T-helper 2 cell treated with Interferon-gamma antibody and Interleukin-4, amounts not matched to agents 5 μg/mL and 100 μg/mL, for 36 hours (primary cell): ENCODE measurements at regions not wholly inside any gene's neighbourhood (a gene's known extent, or its start where the extent isn't known, plus 50 kb on each side); places are given as distances from the start of the nearest gene placed in this dataset.

ENCODE experiments used
- DNase-seq: peaks from one replicate; pipeline ENCODE4 v3.0.0; 2021; ENCODE audit warnings: low spot score
- H3K27ac Mint-ChIP-seq: one replicate; pipeline ENCODE4 v1.8.0; 2021; ENCODE audit warnings: mild to moderate bottlenecking, mixed read lengths
- H3K27me3 Mint-ChIP-seq: one replicate; pipeline ENCODE4 v1.8.0; 2021; ENCODE audit warnings: low read depth, mixed read lengths
- H3K36me3 Mint-ChIP-seq: one replicate; pipeline ENCODE4 v1.8.0; 2021; ENCODE audit warnings: low read depth, mixed read lengths
- H3K4me1 Mint-ChIP-seq: one replicate; pipeline ENCODE4 v1.8.0; 2021; ENCODE audit warnings: low read depth, mixed read lengths
- H3K4me3 Mint-ChIP-seq: one replicate; pipeline ENCODE4 v1.8.0; 2022; ENCODE audit warnings: mild to moderate bottlenecking, moderate library complexity, mixed read lengths
- H3K9me3 Mint-ChIP-seq: one replicate; pipeline ENCODE4 v1.8.0; 2021; ENCODE audit warnings: mixed read lengths

GRCh38 chr2:16035747-16036745 is 95.7 kb downstream of the MYCN start:
- DNase-seq, result no peak
- Mint-ChIP-seq H3K9me3 (no peaks in the 10 kb centered on the region), H3K27me3 (no peaks in the 10 kb centered on the region), H3K4me1 (no peaks in the 10 kb centered on the region), H3K36me3 (no peaks in the 10 kb centered on the region), H3K4me3 (no peak overlapping the region), H3K27ac (no peak overlapping the region)

- H3K27me3 Mint-ChIP-seq, result no peaks in the 10 kb centered on the region
- H3K9me3 Mint-ChIP-seq, result no peaks in the 10 kb centered on the region
- DNase-seq, result no peak
- H3K4me1 Mint-ChIP-seq, result no peaks in the 10 kb centered on the region
- no peaks in the 10 kb centered on the region for H3K36me3 Mint-ChIP-seq
- H3K4me3 Mint-ChIP-seq, result no peak overlapping the region
- H3K27ac Mint-ChIP-seq, result no peak overlapping the region
These were observed 94.8 kb downstream of the MYCN start for GRCh38 chr2:16034975-16035746.

- Mint-ChIP-seq H3K4me3 (no peak overlapping the region), H3K36me3 (no peaks in the 10 kb centered on the region), H3K27ac (no peak overlapping the region), H3K27me3 (no peaks in the 10 kb centered on the region), H3K9me3 (no peaks in the 10 kb centered on the region), H3K4me1 (no peaks in the 10 kb centered on the region)
- DNase-seq, result no peak
These were observed 94.0 kb downstream of the MYCN start for GRCh38 chr2:16034151-16034974.

DNA sequence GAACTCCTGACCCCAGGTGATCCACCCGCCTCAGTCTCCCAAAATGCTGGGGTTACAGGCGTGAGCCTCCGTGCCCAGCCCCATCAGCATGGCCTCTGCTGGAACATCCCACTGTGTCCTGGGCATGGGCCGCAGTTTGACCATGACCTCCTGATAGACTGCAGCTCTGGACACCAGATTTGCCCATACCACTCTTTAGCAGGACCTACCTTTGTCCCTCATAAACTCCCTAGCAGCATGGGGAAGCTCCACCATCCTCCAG is 92.6 kb downstream of the MYCN start:
- no peak overlapping the region for H3K4me3 Mint-ChIP-seq
- no peaks in the 10 kb centered on the region for H3K9me3 Mint-ChIP-seq
- H3K4me1 Mint-ChIP-seq, result no peaks in the 10 kb centered on the region
- no peak for DNase-seq
- no peaks in the 10 kb centered on the region for H3K36me3 Mint-ChIP-seq
- no peaks in the 10 kb centered on the region for H3K27me3 Mint-ChIP-seq
- H3K27ac Mint-ChIP-seq, result no peak overlapping the region

DNA sequence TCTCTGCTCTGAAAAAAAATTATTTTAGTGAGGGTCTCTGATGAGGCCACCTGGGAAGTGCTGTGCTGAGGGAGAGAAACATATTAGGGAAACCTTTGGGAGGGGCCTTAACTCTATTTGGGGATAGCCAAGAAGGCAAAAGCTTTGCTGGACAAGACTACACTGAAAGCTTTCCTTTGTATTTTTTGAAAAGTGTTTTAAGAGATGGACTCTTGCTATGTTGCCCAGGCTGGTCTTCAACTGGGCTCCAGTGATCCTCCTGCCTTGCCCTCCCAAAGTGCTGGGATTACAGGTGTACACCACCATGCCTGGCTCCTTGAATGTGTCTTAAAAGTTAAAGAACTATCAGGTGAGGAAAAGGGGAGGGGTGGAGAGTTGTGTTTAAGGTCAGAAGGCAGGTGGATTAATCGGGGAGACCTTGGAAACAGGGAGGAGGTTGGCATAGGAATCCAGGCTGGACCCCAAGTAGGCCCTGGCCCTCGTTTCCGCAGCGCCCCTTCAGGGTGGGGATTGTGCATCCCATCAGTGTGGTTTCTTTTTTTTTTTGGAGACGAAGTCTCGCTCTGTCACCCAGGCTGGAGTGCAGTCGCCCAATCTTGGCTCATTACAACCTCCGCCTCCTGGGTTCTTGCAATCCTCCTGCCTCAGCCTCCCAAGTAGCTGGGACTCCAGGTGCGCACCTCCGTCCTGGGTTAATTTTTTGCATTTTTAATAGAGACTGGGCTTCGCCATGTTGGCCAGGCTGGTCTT is 92.1 kb downstream of the MYCN start:
- Mint-ChIP-seq H3K9me3 (no peaks in the 10 kb centered on the region), H3K36me3 (no peaks in the 10 kb centered on the region), H3K4me3 (no peak overlapping the region), H3K27ac (no peak overlapping the region), H3K4me1 (no peaks in the 10 kb centered on the region), H3K27me3 (no peaks in the 10 kb centered on the region)
- no peak for DNase-seq

DNA sequence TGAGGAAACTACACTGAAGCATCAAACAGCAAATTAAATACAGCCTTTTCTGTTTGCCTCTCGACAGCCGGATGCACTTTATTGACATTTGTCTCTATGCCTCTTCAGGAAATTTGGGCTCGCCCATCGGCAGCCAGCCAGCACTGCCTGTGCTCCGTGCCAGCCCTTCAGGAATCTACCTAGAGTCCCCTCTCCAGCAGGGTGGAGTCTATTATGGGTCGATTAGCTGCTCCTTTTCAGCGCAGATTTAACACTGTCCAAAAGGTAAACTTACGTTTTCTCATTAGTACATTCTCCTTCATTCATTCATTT is 91.5 kb downstream of the MYCN start:
- no peak overlapping the region for H3K27ac Mint-ChIP-seq
- no peak for DNase-seq
- no peaks in the 10 kb centered on the region for H3K4me1 Mint-ChIP-seq
- H3K9me3 Mint-ChIP-seq, result no peaks in the 10 kb centered on the region
- no peaks in the 10 kb centered on the region for H3K36me3 Mint-ChIP-seq
- H3K27me3 Mint-ChIP-seq, result no peaks in the 10 kb centered on the region
- H3K4me3 Mint-ChIP-seq, result no peak overlapping the region

DNA sequence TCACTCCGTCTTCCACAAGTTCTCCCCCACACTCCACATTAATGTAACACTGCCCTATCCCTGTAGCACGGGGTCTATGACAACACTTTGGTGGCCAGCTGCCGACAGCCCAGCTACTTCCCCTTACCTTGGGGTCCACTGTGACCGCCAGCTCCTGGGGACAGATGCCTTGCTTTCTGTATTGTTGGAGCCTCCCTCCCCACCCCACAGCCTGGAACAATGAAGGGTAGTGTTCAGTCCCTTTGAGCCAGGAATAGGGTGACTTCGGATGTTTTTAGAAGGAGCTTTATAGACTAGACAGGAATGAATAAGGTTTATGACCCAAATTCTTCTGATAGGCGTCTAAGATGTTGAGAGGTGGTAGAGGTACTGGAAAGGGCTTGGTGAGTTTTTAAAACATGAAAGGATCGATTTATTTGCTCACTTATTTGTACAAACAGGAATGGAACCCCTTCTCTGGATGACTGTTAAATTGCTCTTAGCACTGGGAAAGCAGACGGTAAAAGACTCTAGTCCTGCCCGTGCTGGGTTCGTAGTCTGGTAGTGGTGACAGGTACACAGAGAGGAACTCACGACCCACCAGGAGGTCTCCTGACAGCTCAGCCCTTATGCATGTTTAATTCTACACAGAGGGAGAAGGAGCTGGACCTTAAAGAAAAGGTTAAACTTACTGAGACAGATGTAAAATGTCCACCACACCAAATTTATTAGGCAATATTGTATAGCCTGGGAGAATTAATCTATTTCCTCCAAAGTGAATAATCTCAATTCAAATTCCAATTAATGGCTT is 90.9 kb downstream of the MYCN start:
- Mint-ChIP-seq H3K27ac (no peak overlapping the region), H3K9me3 (no peaks in the 10 kb centered on the region), H3K4me1 (no peaks in the 10 kb centered on the region), H3K4me3 (no peak overlapping the region), H3K36me3 (no peaks in the 10 kb centered on the region), H3K27me3 (no peaks in the 10 kb centered on the region)
- DNase-seq, result no peak

- no peaks in the 10 kb centered on the region for H3K4me1 Mint-ChIP-seq
- no peaks in the 10 kb centered on the region for H3K36me3 Mint-ChIP-seq
- no peaks in the 10 kb centered on the region for H3K27me3 Mint-ChIP-seq
- H3K4me3 Mint-ChIP-seq, result no peak overlapping the region
- DNase-seq, result no peak
- no peaks in the 10 kb centered on the region for H3K9me3 Mint-ChIP-seq
- H3K27ac Mint-ChIP-seq, result no peak overlapping the region
These were observed 90.1 kb downstream of the MYCN start for GRCh38 chr2:16030206-16031057.

DNA sequence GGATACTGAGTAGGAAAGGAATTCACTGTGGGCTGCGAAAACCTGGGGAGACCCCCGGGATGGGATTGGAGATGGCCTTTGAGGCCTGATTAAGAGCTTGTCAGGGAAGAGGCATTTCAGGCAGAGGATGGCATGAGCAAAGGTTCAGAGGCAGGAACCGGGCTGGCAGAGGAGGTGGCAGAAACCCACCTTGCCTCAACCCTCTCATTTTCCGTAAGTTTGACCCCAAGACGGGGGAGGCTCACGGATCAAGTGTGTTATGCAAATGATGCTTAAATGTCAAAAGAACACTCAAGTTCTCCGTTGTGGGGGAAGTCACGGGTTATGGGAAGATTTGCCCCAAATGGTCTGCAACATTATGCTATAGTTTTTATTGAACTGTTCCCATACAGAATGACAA is 88.3 kb downstream of the MYCN start:
- H3K27me3 Mint-ChIP-seq, result no peaks in the 10 kb centered on the region
- no peak for DNase-seq
- H3K9me3 Mint-ChIP-seq, result no peaks in the 10 kb centered on the region
- H3K4me3 Mint-ChIP-seq, result no peak overlapping the region
- H3K36me3 Mint-ChIP-seq, result no peaks in the 10 kb centered on the region
- no peak overlapping the region for H3K27ac Mint-ChIP-seq
- H3K4me1 Mint-ChIP-seq, result no peaks in the 10 kb centered on the region

DNA sequence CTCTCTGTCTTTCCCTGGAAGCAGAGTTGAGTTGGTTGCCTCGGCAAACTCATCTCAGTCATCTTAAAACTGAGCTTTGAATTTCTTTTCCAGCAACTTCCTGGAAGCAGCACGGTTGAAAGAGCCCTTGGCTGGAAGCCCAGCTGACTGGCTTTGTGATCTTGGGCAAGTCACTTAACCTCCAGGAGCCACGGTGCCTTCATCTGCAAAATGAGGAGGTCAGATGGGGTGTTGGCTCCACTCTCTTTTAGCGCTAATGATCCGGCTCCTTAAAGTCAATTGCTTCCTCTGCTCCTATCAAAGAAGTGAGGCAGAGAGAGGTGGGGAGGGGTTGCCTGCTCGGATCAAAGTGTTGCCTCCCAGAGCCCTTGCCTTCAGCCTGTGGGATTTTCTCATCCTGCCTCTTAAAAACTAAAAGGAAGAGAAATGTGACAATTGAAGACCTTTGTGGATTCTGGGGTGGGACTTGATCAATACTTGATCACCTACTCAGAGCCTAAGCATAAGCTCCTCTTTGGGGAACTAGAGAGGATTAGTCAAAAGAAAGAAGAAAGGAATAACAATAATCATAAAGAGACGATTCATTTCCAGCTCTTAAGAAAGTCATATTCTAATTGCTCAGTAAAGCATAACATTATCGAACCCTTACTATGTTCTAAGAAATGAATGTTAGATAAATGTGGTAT is 86.6 kb downstream of the MYCN start:
- Mint-ChIP-seq H3K27me3 (no peaks in the 10 kb centered on the region), H3K36me3 (no peaks in the 10 kb centered on the region), H3K4me1 (no peaks in the 10 kb centered on the region), H3K4me3 (no peak overlapping the region), H3K27ac (no peak overlapping the region), H3K9me3 (no peaks in the 10 kb centered on the region)
- no peak for DNase-seq

- H3K36me3 Mint-ChIP-seq, result no peaks in the 10 kb centered on the region
- no peak overlapping the region for H3K4me3 Mint-ChIP-seq
These were observed 85.7 kb downstream of the MYCN start for GRCh38 chr2:16025876-16026640.

More at GRCh38 chr2:16025876-16026640, 85.7 kb downstream of the MYCN start:
- H3K4me1 Mint-ChIP-seq, result no peaks in the 10 kb centered on the region
- DNase-seq, result no peak
- no peak overlapping the region for H3K27ac Mint-ChIP-seq
- H3K27me3 Mint-ChIP-seq, result no peaks in the 10 kb centered on the region
- H3K9me3 Mint-ChIP-seq, result no peaks in the 10 kb centered on the region
